Transverse colon (tissue), 4 donors: ENCODE measurements at regions not wholly inside any gene's neighbourhood (a gene's known extent, or its start where the extent isn't known, plus 50 kb on each side); places are given as distances from the start of the nearest gene placed in this dataset.

Source experiments
- DNase-seq: peaks from one replicate; pipeline ENCODE4 v3.0.0-alpha.2; 2019
- H3K27ac ChIP-seq, 4 donors: fragments of 200-600 bp; sonication (generic); 2 replicates each; pipeline ENCODE4 v1.5.1; 2016 to 2018; ENCODE audit warnings: inconsistent platforms in 4 of 4
- H3K27me3 ChIP-seq: fragments of 200-600 bp; sonication (generic); 2 replicates; pipeline ENCODE4 v1.5.1; 2017; ENCODE audit warnings: inconsistent platforms
- H3K36me3 ChIP-seq, 4 donors: fragments of 200-600 bp; sonication (generic); 2 replicates each; pipeline ENCODE4 v1.5.1; 2017 to 2019; ENCODE audit warnings: inconsistent platforms in 4 of 4
- H3K4me1 ChIP-seq, 4 donors: fragments of 200-600 bp; sonication (generic); 2 replicates each; pipeline ENCODE4 v1.5.1; 2017 to 2020; ENCODE audit warnings: inconsistent platforms in 4 of 4
- H3K4me3 ChIP-seq, 4 donors: fragments of 200-600 bp; sonication (generic); 1 replicate in 1 of 4; 2 replicates in 3 of 4; pipeline versions ENCODE4 v1.5.1 to v1.6.1; 2017 to 2019; ENCODE audit warnings: inconsistent platforms in 4 of 4
- H3K9me3 ChIP-seq, 2 donors: fragments of 200-600 bp; sonication (generic); 2 replicates each; pipeline ENCODE4 v1.5.1; 2017 to 2019; ENCODE audit warnings: inconsistent platforms in 2 of 2
- EP300 ChIP-seq: sonication (generic); formaldehyde crosslinking; IDR thresholded peaks from one replicate; pipeline ENCODE4 v1.6.1; 2017; ENCODE audit warnings: antibody characterized with exemption, low read depth
- POLR2A ChIP-seq: fragments of 450-650 bp; IDR thresholded peaks from one replicate; pipeline ENCODE4 v1.6.1; 2016; ENCODE audit warnings: antibody characterized with exemption, mild to moderate bottlenecking, moderate library complexity
- POLR2AphosphoS5 ChIP-seq, 3 donors: sonication (generic); formaldehyde crosslinking; IDR thresholded peaks; one replicate each; pipeline ENCODE4 v1.6.1; 2016; ENCODE audit warnings: antibody characterized with exemption in 3 of 3
- WGBS, 2 donors: methylation state at CpG; one replicate each; pipeline ENCODE4 v1.1.5; 2018; ENCODE audit warnings: low coverage in 1 of 2; 5-methylcytosine and 5-hydroxymethylcytosine counted together
- in situ Hi-C, 4 donors: fragments of 200-750 bp; cut with MboI; loops; one replicate each; pipeline versions ENCODE4 v1.15.0 to v1.15.1; 2017; ENCODE audit warnings: low sequenced_read_pairs in 3 of 4, low pct_ligation_motif_present in 1 of 4, low pct_unique_long_range_greater_than_20kb in 1 of 4
- intact Hi-C: fragments of 100-400 bp; cut with DNase I; formaldehyde crosslinking; loops from one replicate; pipeline ENCODE4 v1.15.1; 2023; ENCODE audit warnings: low total_unique reads
- TF ChIP-seq, protein P1 (sequence below), 5 experiments: fragments of 200-600 bp in 3 of 5; fragments of 450-650 bp in 2 of 5; sonication (generic) in 3 of 5; IDR thresholded peaks; 1 replicate in 2 of 5; 2 replicates in 3 of 5; pipeline ENCODE4 v1.5.1; 2016 to 2017; ENCODE audit warnings: antibody characterized with exemption in 5 of 5, inconsistent platforms in 3 of 5, mild to moderate bottlenecking in 2 of 5, moderate library complexity in 1 of 5

DNA sequence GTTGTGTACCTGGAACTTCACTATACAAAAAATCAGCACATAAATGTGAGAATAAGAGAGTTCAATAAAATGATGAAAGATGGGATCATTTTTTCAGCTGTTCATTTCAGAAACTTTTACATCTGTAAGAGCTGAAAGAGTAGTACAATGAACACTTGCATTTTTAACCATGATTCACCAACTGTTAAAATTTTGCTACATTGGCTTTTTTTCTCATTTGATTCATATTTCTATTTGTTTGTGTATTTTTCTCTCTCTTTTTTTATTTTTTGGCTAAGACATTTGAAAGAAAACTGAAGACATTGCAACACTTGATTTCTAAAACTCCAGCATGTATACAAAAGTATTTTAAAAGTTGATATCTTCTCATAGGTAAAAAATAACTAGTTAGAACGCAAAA is 98.3 kb upstream of the CDIN1 start:
- intact Hi-C loops (no loop called here), in situ Hi-C loops (no loop called here)
- no peaks in the 10 kb centered on the region for H3K27me3 ChIP-seq
- no peaks in the 10 kb centered on the region for H3K36me3 ChIP-seq
- DNase-seq = no peak
- H3K4me3 ChIP-seq = no peak overlapping the region
- WGBS, 2 donors = 83 to 89% methylated on average over 1 of the region's 1 CpG
- H3K9me3 ChIP-seq = no peaks in the 10 kb centered on the region
- no peak overlapping the region for H3K27ac ChIP-seq
- TF ChIP-seq POLR2AphosphoS5 (IDR thresholded peaks at IDR 0.05) (no peak), POLR2A (no peak), EP300 (no peak)
- TF ChIP-seq, protein P1, sequence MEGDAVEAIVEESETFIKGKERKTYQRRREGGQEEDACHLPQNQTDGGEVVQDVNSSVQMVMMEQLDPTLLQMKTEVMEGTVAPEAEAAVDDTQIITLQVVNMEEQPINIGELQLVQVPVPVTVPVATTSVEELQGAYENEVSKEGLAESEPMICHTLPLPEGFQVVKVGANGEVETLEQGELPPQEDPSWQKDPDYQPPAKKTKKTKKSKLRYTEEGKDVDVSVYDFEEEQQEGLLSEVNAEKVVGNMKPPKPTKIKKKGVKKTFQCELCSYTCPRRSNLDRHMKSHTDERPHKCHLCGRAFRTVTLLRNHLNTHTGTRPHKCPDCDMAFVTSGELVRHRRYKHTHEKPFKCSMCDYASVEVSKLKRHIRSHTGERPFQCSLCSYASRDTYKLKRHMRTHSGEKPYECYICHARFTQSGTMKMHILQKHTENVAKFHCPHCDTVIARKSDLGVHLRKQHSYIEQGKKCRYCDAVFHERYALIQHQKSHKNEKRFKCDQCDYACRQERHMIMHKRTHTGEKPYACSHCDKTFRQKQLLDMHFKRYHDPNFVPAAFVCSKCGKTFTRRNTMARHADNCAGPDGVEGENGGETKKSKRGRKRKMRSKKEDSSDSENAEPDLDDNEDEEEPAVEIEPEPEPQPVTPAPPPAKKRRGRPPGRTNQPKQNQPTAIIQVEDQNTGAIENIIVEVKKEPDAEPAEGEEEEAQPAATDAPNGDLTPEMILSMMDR (IDR thresholded peaks at IDR 0.05) = no peak
- no peaks in the 10 kb centered on the region for H3K4me1 ChIP-seq

DNA sequence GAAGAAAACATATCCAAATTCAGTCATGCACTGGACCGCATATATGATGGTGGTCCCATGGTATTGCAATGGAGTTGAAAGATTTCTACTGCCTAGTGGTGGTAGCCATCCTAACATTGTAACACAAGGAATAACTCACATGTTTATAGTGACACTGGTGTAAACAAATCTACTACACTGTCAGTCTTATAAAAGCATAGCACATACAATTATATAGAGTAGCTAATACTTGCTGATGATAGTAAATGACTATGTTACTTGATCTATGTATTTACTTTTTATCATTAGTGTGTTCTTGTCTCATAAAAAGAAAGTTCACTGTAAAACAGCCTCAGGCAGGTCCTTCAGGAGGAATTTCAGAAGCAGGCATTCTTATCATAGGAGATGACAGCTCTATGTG is 96.0 kb upstream of the CDIN1 start:
- Histone ChIP-seq H3K27me3 (no peaks in the 10 kb centered on the region), H3K4me1 (no peaks in the 10 kb centered on the region), H3K36me3 (no peaks in the 10 kb centered on the region), H3K27ac (no peak overlapping the region), H3K4me3 (no peak overlapping the region), H3K9me3 (no peaks in the 10 kb centered on the region)
- intact Hi-C loops (no loop called here), in situ Hi-C loops (no loop called here)
- TF ChIP-seq POLR2A = no peak
- no peak for DNase-seq
- WGBS, 2 donors = 97 to 100% methylated on average over 1 of the region's 1 CpG

DNA sequence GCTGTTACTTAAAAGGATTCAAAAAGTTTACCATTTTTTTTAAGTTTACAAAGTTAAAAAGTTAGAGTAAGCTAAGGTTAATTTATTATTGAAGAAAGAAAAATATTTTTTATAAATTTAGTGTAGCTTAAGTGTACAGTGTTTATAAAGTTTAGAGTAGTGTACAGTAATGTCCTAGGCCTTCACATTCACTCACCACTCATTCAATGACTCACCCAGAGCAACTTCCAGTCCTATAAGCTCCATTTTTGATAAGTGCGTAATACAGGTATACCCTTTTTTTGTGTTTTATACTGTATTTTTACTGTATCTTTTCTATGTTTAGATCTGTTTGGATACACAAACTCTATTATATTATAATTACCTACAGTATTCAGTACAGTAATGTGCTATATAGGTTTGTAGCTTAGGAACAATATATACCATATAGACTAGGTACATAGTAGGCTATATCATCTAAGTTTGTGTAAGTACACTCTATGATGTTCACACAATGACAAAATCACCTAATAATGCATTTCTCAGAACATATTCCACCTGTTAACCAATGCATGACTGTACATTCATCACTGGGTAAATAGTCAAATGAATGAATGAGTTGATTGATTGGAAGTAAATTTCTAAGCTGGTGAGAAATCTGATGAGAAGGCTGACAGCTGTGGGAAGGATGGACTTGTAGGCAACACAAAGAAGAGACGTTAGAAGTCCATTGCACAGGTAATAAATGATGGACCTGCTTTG is 95.2 kb upstream of the CDIN1 start:
- H3K4me3 ChIP-seq = no peak overlapping the region
- no peak for DNase-seq
- TF ChIP-seq POLR2A = no peak
- TF ChIP-seq POLR2AphosphoS5 (IDR thresholded peaks at IDR 0.05) = no peak
- TF ChIP-seq, protein P1 (IDR thresholded peaks at IDR 0.05) = no peak
- in situ Hi-C loops = no loop called here
- no peaks in the 10 kb centered on the region for H3K4me1 ChIP-seq
- H3K36me3 ChIP-seq = no peaks in the 10 kb centered on the region
- WGBS, 2 donors = 65 to 86% methylated on average over 2 of the region's 2 CpGs
- no peaks in the 10 kb centered on the region for H3K9me3 ChIP-seq
- intact Hi-C loops = no loop called here
- no peaks in the 10 kb centered on the region for H3K27me3 ChIP-seq
- no peak overlapping the region for H3K27ac ChIP-seq

DNA sequence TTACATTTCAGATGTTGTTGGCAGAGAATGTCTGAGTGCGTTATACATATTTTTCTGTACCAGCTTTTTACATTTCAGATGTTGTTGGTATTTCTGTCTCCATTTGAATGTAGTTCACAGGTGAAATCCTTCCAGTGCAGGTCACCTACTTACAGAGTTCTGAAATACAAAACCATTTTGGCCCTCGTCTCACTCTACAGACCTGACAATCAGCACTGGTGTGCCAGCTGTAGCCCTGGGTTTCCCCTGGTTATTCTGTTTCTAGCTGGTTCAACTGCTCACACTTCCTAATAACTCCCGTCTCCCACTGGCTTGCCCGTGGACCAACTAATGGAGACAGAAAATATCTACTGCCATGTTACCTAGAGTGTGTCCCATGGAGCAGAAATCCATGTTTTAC is 87.5 kb upstream of the CDIN1 start:
- Histone ChIP-seq H3K27ac (no peak overlapping the region), H3K4me3 (no peak overlapping the region), H3K9me3 (no peaks in the 10 kb centered on the region), H3K4me1 (no peaks in the 10 kb centered on the region), H3K36me3 (no peaks in the 10 kb centered on the region), H3K27me3 (no peaks in the 10 kb centered on the region)
- no peak for TF ChIP-seq POLR2A
- 71 to 83% methylated on average over 4 of the region's 4 CpGs for WGBS, 2 donors
- intact Hi-C loops (no loop called here), in situ Hi-C loops (no loop called here)
- DNase-seq = no peak

DNA sequence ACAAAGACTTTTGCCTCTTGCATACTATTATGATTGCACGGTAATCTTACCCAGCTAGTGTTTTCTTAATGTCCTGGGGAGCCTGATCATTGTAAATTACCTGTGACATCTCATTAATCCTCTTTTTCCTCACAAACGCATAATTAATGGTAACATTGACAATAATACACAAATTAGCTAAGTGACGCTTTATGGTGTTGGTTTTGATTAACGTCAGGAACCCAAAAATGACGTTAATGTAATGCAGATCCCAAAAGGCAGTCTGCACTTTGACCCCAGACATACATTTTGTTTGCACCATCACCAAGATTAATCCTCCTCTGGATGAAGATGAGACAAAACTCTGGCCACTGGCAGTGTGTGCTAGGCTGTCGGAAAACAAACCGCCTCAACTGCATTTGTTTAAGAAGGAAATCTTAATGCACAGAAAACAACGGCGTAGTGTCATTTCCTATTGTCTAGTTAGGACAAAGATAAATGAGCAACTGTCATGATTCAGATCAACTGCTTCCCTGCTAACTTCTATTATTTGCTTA is 83.9 kb upstream of the CDIN1 start:
- in situ Hi-C loops = no loop called here

More for the DNA sequence above, 83.9 kb upstream of the CDIN1 start:
- no peaks in the 10 kb centered on the region for H3K27me3 ChIP-seq
- TF ChIP-seq, protein P1 (IDR thresholded peaks at IDR 0.05) = no peak
- no peak for TF ChIP-seq EP300
- TF ChIP-seq POLR2A = no peak
- TF ChIP-seq POLR2AphosphoS5 (IDR thresholded peaks at IDR 0.05) = no peak
- no peak overlapping the region for H3K27ac ChIP-seq
- WGBS, 2 donors = 81 to 84% methylated on average over 8 to 9 of the region's 9 CpGs
- DNase-seq = no peak
- intact Hi-C loops = no loop called here
- H3K36me3 ChIP-seq = no peaks in the 10 kb centered on the region
- no peaks in the 10 kb centered on the region for H3K4me1 ChIP-seq
- H3K4me3 ChIP-seq = no peak overlapping the region
- H3K9me3 ChIP-seq = no peaks in the 10 kb centered on the region
